ENCODE measurements at regions not wholly inside any gene's neighbourhood (a gene's known extent, or its start where the extent isn't known, plus 50 kb on each side); places are given as distances from the start of the nearest gene placed in this dataset.

GRCh38 chr12:46480724-46481123, 108.2 kb upstream of the SLC38A2 start:
- no peak for TF ChIP-seq POLR2A (IDR thresholded peaks at IDR 0.05)
- TF ChIP-seq CTCF (IDR thresholded peaks at IDR 0.05), result no peak

Measured in body of pancreas (tissue), 4 donors.